ENCODE measurements at regions not wholly inside any gene's neighbourhood (a gene's known extent, or its start where the extent isn't known, plus 50 kb on each side); places are given as distances from the start of the nearest gene placed in this dataset.

GRCh38 chr3:34261001-34261385 is 462.6 kb downstream of the PDCD6IP start:
- H3K9me3 Mint-ChIP-seq (ENCODE audit: low read depth) = no peaks in the 10 kb centered on the region
- peak overlapping the region; percentile 84 for H3K27ac Mint-ChIP-seq (ENCODE audit: unreplicated experiment)
- no peak for TF ChIP-seq CTCF (IDR thresholded peaks at IDR 0.05)
- H3K27me3 Mint-ChIP-seq (ENCODE audit: low read depth) = no peaks in the 10 kb centered on the region
- no peak overlapping the region for H3K4me3 Mint-ChIP-seq (ENCODE audit: unreplicated experiment)
- H3K36me3 Mint-ChIP-seq (ENCODE audit: low read depth) = peaks cover 2% of the 10 kb centered on the region
- H3K4me1 Mint-ChIP-seq (ENCODE audit: low read depth) = peaks cover 76% of the 10 kb centered on the region
- DNase-seq (ENCODE audit: low spot score) = no peak

- no peaks in the 10 kb centered on the region for H3K36me3 Mint-ChIP-seq (ENCODE audit: low read depth)
- no peaks in the 10 kb centered on the region for H3K27me3 Mint-ChIP-seq (ENCODE audit: low read depth)
- H3K4me1 Mint-ChIP-seq (ENCODE audit: low read depth) = peaks cover 82% of the 10 kb centered on the region
- peak overlapping the region; percentile 79 for H3K27ac Mint-ChIP-seq (ENCODE audit: unreplicated experiment)
- DNase-seq (ENCODE audit: low spot score) = no peak
- H3K9me3 Mint-ChIP-seq (ENCODE audit: low read depth) = no peaks in the 10 kb centered on the region
- TF ChIP-seq CTCF (IDR thresholded peaks at IDR 0.05) = no peak
- H3K4me3 Mint-ChIP-seq (ENCODE audit: unreplicated experiment) = peak overlapping the region; percentile 44
These were observed 464.7 kb downstream of the PDCD6IP start for GRCh38 chr3:34263101-34263621.

- DNase-seq (ENCODE audit: low spot score) = no peak
- Mint-ChIP-seq H3K4me3 (ENCODE audit: unreplicated experiment) (no peak overlapping the region), H3K4me1 (ENCODE audit: low read depth) (peaks cover 79% of the 10 kb centered on the region), H3K27ac (ENCODE audit: unreplicated experiment) (peak overlapping the region; percentile 65), H3K36me3 (ENCODE audit: low read depth) (no peaks in the 10 kb centered on the region), H3K27me3 (ENCODE audit: low read depth) (no peaks in the 10 kb centered on the region), H3K9me3 (ENCODE audit: low read depth) (no peaks in the 10 kb centered on the region)
- no peak for TF ChIP-seq CTCF (IDR thresholded peaks at IDR 0.05)
These were observed 466.1 kb downstream of the PDCD6IP start for GRCh38 chr3:34264337-34265041.

- Mint-ChIP-seq H3K9me3 (ENCODE audit: low read depth) (peaks cover 5% of the 10 kb centered on the region), H3K36me3 (ENCODE audit: low read depth) (no peaks in the 10 kb centered on the region), H3K4me3 (ENCODE audit: unreplicated experiment) (no peak overlapping the region), H3K27ac (ENCODE audit: unreplicated experiment) (no peak overlapping the region), H3K27me3 (ENCODE audit: low read depth) (no peaks in the 10 kb centered on the region), H3K4me1 (ENCODE audit: low read depth) (peaks cover 58% of the 10 kb centered on the region)
- no peak for DNase-seq (ENCODE audit: low spot score)
- no peak for TF ChIP-seq CTCF (IDR thresholded peaks at IDR 0.05)
These were observed 468.7 kb downstream of the PDCD6IP start for GRCh38 chr3:34267088-34267487.

GRCh38 chr3:34268032-34268709 is 469.7 kb downstream of the PDCD6IP start:
- TF ChIP-seq CTCF (IDR thresholded peaks at IDR 0.05) = no peak
- peaks cover 8% of the 10 kb centered on the region for H3K9me3 Mint-ChIP-seq (ENCODE audit: low read depth)
- H3K36me3 Mint-ChIP-seq (ENCODE audit: low read depth) = no peaks in the 10 kb centered on the region
- no peak for DNase-seq (ENCODE audit: low spot score)
- no peak overlapping the region for H3K27ac Mint-ChIP-seq (ENCODE audit: unreplicated experiment)
- peaks cover 47% of the 10 kb centered on the region for H3K4me1 Mint-ChIP-seq (ENCODE audit: low read depth)
- H3K4me3 Mint-ChIP-seq (ENCODE audit: unreplicated experiment) = no peak overlapping the region
- no peaks in the 10 kb centered on the region for H3K27me3 Mint-ChIP-seq (ENCODE audit: low read depth)
